Activated T-helper 17 cell treated with anti-CD3 and anti-CD28 coated beads, Interleukin-2, amount 50 U/mL, for 72 hours (primary cell): ENCODE measurements at regions not wholly inside any gene's neighbourhood (a gene's known extent, or its start where the extent isn't known, plus 50 kb on each side); places are given as distances from the start of the nearest gene placed in this dataset.

Experiments used
- ATAC-seq: fragments of 150-1000 bp; cut with Tn5 transposase; replicated peaks from 2 replicates; pipeline ENCODE4 v1.10.0; 2021; ENCODE audit warnings: mild to moderate bottlenecking, moderate library complexity
- H3K27ac Mint-ChIP-seq: one replicate; pipeline ENCODE4 v1.8.0; 2022; ENCODE audit warnings: mixed read lengths
- H3K27me3 Mint-ChIP-seq: one replicate; pipeline ENCODE4 v1.8.0; 2022; ENCODE audit warnings: mixed read lengths
- H3K36me3 Mint-ChIP-seq: one replicate; pipeline ENCODE4 v1.8.0; 2022; ENCODE audit warnings: low read depth, mild to moderate bottlenecking, mixed read lengths
- H3K4me1 Mint-ChIP-seq: one replicate; pipeline ENCODE4 v1.8.0; 2022; ENCODE audit warnings: mixed read lengths
- H3K4me3 Mint-ChIP-seq: one replicate; pipeline ENCODE4 v1.8.0; 2022; ENCODE audit warnings: mild to moderate bottlenecking, mixed read lengths
- H3K9me3 Mint-ChIP-seq: one replicate; pipeline ENCODE4 v1.8.0; 2022; ENCODE audit warnings: mixed read lengths

- H3K4me3 Mint-ChIP-seq, result no peak overlapping the region
- no peaks in the 10 kb centered on the region for H3K9me3 Mint-ChIP-seq
- H3K27me3 Mint-ChIP-seq, result peaks cover 19% of the 10 kb centered on the region
- no peak for ATAC-seq
- no peaks in the 10 kb centered on the region for H3K36me3 Mint-ChIP-seq
- H3K27ac Mint-ChIP-seq, result no peak overlapping the region
- H3K4me1 Mint-ChIP-seq, result no peaks in the 10 kb centered on the region
Measured at GRCh38 chr13:106374631-106375030, 160.8 kb downstream of the EFNB2 start.

GRCh38 chr13:106373989-106374572 lies 161.4 kb downstream of the EFNB2 start:
- no peaks in the 10 kb centered on the region for H3K9me3 Mint-ChIP-seq
- H3K36me3 Mint-ChIP-seq, result no peaks in the 10 kb centered on the region
- peaks cover 17% of the 10 kb centered on the region for H3K27me3 Mint-ChIP-seq
- no peaks in the 10 kb centered on the region for H3K4me1 Mint-ChIP-seq
- ATAC-seq, result peak; percentile 81
- no peak overlapping the region for H3K27ac Mint-ChIP-seq
- H3K4me3 Mint-ChIP-seq, result no peak overlapping the region

GRCh38 chr13:106373304-106373988 lies 162.0 kb downstream of the EFNB2 start:
- Mint-ChIP-seq H3K27ac (no peak overlapping the region), H3K27me3 (peaks cover 11% of the 10 kb centered on the region), H3K9me3 (no peaks in the 10 kb centered on the region), H3K4me3 (no peak overlapping the region), H3K4me1 (no peaks in the 10 kb centered on the region), H3K36me3 (no peaks in the 10 kb centered on the region)
- ATAC-seq, result no peak

GRCh38 chr13:106372199-106373155 lies 163.0 kb downstream of the EFNB2 start:
- Mint-ChIP-seq H3K36me3 (no peaks in the 10 kb centered on the region), H3K9me3 (no peaks in the 10 kb centered on the region)

GRCh38 chr13:106371024-106371423 lies 164.4 kb downstream of the EFNB2 start:
- peaks cover 11% of the 10 kb centered on the region for H3K27me3 Mint-ChIP-seq
- no peaks in the 10 kb centered on the region for H3K9me3 Mint-ChIP-seq
- H3K4me1 Mint-ChIP-seq, result no peaks in the 10 kb centered on the region
- no peak overlapping the region for H3K27ac Mint-ChIP-seq
- no peaks in the 10 kb centered on the region for H3K36me3 Mint-ChIP-seq
- ATAC-seq, result no peak
- no peak overlapping the region for H3K4me3 Mint-ChIP-seq

More at GRCh38 chr13:106372199-106373155, 163.0 kb downstream of the EFNB2 start:
- no peaks in the 10 kb centered on the region for H3K4me1 Mint-ChIP-seq
- H3K27ac Mint-ChIP-seq, result no peak overlapping the region
- H3K27me3 Mint-ChIP-seq, result peaks cover 11% of the 10 kb centered on the region
- H3K4me3 Mint-ChIP-seq, result no peak overlapping the region
- no peak for ATAC-seq

- ATAC-seq, result no peak
- H3K9me3 Mint-ChIP-seq, result peaks cover 2% of the 10 kb centered on the region
- no peaks in the 10 kb centered on the region for H3K4me1 Mint-ChIP-seq
- no peaks in the 10 kb centered on the region for H3K36me3 Mint-ChIP-seq
- H3K27me3 Mint-ChIP-seq, result peaks cover 11% of the 10 kb centered on the region
- H3K4me3 Mint-ChIP-seq, result no peak overlapping the region
- no peak overlapping the region for H3K27ac Mint-ChIP-seq
Measured at GRCh38 chr13:106369858-106370257, 165.6 kb downstream of the EFNB2 start.

- H3K4me1 Mint-ChIP-seq, result no peaks in the 10 kb centered on the region
- peaks cover 11% of the 10 kb centered on the region for H3K27me3 Mint-ChIP-seq
- no peaks in the 10 kb centered on the region for H3K36me3 Mint-ChIP-seq
- H3K27ac Mint-ChIP-seq, result no peak overlapping the region
- no peak for ATAC-seq
- no peak overlapping the region for H3K4me3 Mint-ChIP-seq
- peaks cover 4% of the 10 kb centered on the region for H3K9me3 Mint-ChIP-seq
Measured at GRCh38 chr13:106369091-106369490, 166.4 kb downstream of the EFNB2 start.

GRCh38 chr13:106367361-106367971 lies 168.0 kb downstream of the EFNB2 start:
- H3K27me3 Mint-ChIP-seq, result peaks cover 13% of the 10 kb centered on the region
- H3K4me1 Mint-ChIP-seq, result no peaks in the 10 kb centered on the region
- no peaks in the 10 kb centered on the region for H3K36me3 Mint-ChIP-seq
- no peak overlapping the region for H3K27ac Mint-ChIP-seq
- no peak overlapping the region for H3K4me3 Mint-ChIP-seq
- ATAC-seq, result no peak
- peaks cover 4% of the 10 kb centered on the region for H3K9me3 Mint-ChIP-seq

GRCh38 chr13:106362707-106363106 lies 172.8 kb downstream of the EFNB2 start:
- H3K36me3 Mint-ChIP-seq, result no peaks in the 10 kb centered on the region
- H3K27ac Mint-ChIP-seq, result no peak overlapping the region
- H3K27me3 Mint-ChIP-seq, result peaks cover 7% of the 10 kb centered on the region
- H3K4me3 Mint-ChIP-seq, result no peak overlapping the region
- peaks cover 4% of the 10 kb centered on the region for H3K9me3 Mint-ChIP-seq
- ATAC-seq, result no peak
- no peaks in the 10 kb centered on the region for H3K4me1 Mint-ChIP-seq

GRCh38 chr13:106361621-106362020 lies 173.8 kb downstream of the EFNB2 start:
- H3K27ac Mint-ChIP-seq, result no peak overlapping the region
- H3K4me3 Mint-ChIP-seq, result no peak overlapping the region
- no peaks in the 10 kb centered on the region for H3K4me1 Mint-ChIP-seq
- no peaks in the 10 kb centered on the region for H3K36me3 Mint-ChIP-seq
- peaks cover 4% of the 10 kb centered on the region for H3K9me3 Mint-ChIP-seq
- peaks cover 10% of the 10 kb centered on the region for H3K27me3 Mint-ChIP-seq
- no peak for ATAC-seq

GRCh38 chr13:106357198-106357597 lies 178.3 kb downstream of the EFNB2 start:
- no peak overlapping the region for H3K4me3 Mint-ChIP-seq
- no peaks in the 10 kb centered on the region for H3K4me1 Mint-ChIP-seq
- H3K27ac Mint-ChIP-seq, result no peak overlapping the region
- no peaks in the 10 kb centered on the region for H3K36me3 Mint-ChIP-seq
- no peak for ATAC-seq
- H3K27me3 Mint-ChIP-seq, result peaks cover 15% of the 10 kb centered on the region
- no peaks in the 10 kb centered on the region for H3K9me3 Mint-ChIP-seq

- Mint-ChIP-seq H3K9me3 (no peaks in the 10 kb centered on the region), H3K27ac (no peak overlapping the region), H3K4me3 (no peak overlapping the region), H3K4me1 (no peaks in the 10 kb centered on the region), H3K36me3 (no peaks in the 10 kb centered on the region), H3K27me3 (peaks cover 20% of the 10 kb centered on the region)
- ATAC-seq, result no peak
Measured at GRCh38 chr13:106355866-106356265, 179.6 kb downstream of the EFNB2 start.

- ATAC-seq, result no peak
- no peak overlapping the region for H3K27ac Mint-ChIP-seq
Measured at GRCh38 chr13:106354961-106355360, 180.5 kb downstream of the EFNB2 start.

GRCh38 chr13:106352850-106353249 lies 182.6 kb downstream of the EFNB2 start:
- Mint-ChIP-seq H3K27ac (no peak overlapping the region), H3K4me3 (no peak overlapping the region), H3K27me3 (peaks cover 34% of the 10 kb centered on the region), H3K4me1 (no peaks in the 10 kb centered on the region), H3K36me3 (no peaks in the 10 kb centered on the region), H3K9me3 (no peaks in the 10 kb centered on the region)
- ATAC-seq, result no peak

More at GRCh38 chr13:106354961-106355360, 180.5 kb downstream of the EFNB2 start:
- Mint-ChIP-seq H3K36me3 (no peaks in the 10 kb centered on the region), H3K4me1 (no peaks in the 10 kb centered on the region), H3K9me3 (no peaks in the 10 kb centered on the region), H3K4me3 (no peak overlapping the region), H3K27me3 (peaks cover 24% of the 10 kb centered on the region)
